H9 (cell line): ENCODE measurements at regions not wholly inside any gene's neighbourhood (a gene's known extent, or its start where the extent isn't known, plus 50 kb on each side); places are given as distances from the start of the nearest gene placed in this dataset.

Experiments used
- DNase-seq: peaks from one replicate; pipeline ENCODE4 v3.0.0-alpha.2; 2017
- H2AFZ ChIP-seq: one replicate; pipeline ENCODE4 v1.6.1; 2013; ENCODE audit warnings: mild to moderate bottlenecking, low read length, control low read depth, moderate library complexity
- H2AK5ac ChIP-seq: 2 replicates; pipeline ENCODE4 v1.6.1; 2013; ENCODE audit warnings: low read length, control low read depth, mixed read lengths; ENCODE audit not compliant: insufficient read length
- H2BK120ac ChIP-seq: one replicate; pipeline ENCODE4 v1.6.1; 2013; ENCODE audit warnings: low read depth, mild to moderate bottlenecking, low read length, control low read depth, inconsistent platforms; ENCODE audit not compliant: poor library complexity, severe bottlenecking
- H2BK12ac ChIP-seq: 2 replicates; pipeline ENCODE4 v1.6.1; 2013; ENCODE audit warnings: low read length, control low read depth, mixed read lengths, low read depth; ENCODE audit not compliant: insufficient read length
- H2BK15ac ChIP-seq: 2 replicates; pipeline ENCODE4 v1.6.1; 2013; ENCODE audit warnings: low read depth, low read length, control low read depth
- H2BK20ac ChIP-seq: one replicate; pipeline ENCODE4 v1.6.1; 2013; ENCODE audit warnings: low read depth, mild to moderate bottlenecking, low read length, control low read depth, inconsistent platforms; ENCODE audit not compliant: poor library complexity, severe bottlenecking
- H2BK5ac ChIP-seq: 2 replicates; pipeline ENCODE4 v1.6.1; 2013; ENCODE audit warnings: low read length, control low read depth, mixed read lengths; ENCODE audit not compliant: insufficient read length
- H3K14ac ChIP-seq: 2 replicates; pipeline ENCODE4 v1.6.1; 2013; ENCODE audit warnings: low read length, control low read depth; ENCODE audit not compliant: insufficient read depth
- H3K18ac ChIP-seq: 2 replicates; pipeline ENCODE4 v1.6.1; 2013; ENCODE audit warnings: low read depth, mild to moderate bottlenecking, mixed read lengths, low read length, control low read depth; ENCODE audit not compliant: insufficient read length
- H3K23ac ChIP-seq: 2 replicates; pipeline ENCODE4 v1.6.1; 2013; ENCODE audit warnings: low read length, control low read depth, mixed read lengths, low read depth; ENCODE audit not compliant: insufficient read length
- H3K23me2 ChIP-seq: 2 replicates; pipeline ENCODE4 v1.6.1; 2013; ENCODE audit warnings: low read depth, mild to moderate bottlenecking, mixed read lengths, low read length, control low read depth; ENCODE audit not compliant: insufficient read length, poor library complexity, severe bottlenecking
- H3K27ac ChIP-seq: 2 replicates; pipeline ENCODE4 v1.5.1; 2013; ENCODE audit warnings: low read length, control low read depth, mixed read lengths, low read depth; ENCODE audit not compliant: insufficient read length
- H3K27me3 ChIP-seq: 2 replicates; pipeline ENCODE4 v1.6.1; 2013; ENCODE audit warnings: low read length, control low read depth, inconsistent platforms; ENCODE audit not compliant: insufficient read depth
- H3K4ac ChIP-seq: 2 replicates; pipeline ENCODE4 v1.6.1; 2013; ENCODE audit warnings: low read depth, mild to moderate bottlenecking, control low read depth, inconsistent platforms, low read length, moderate library complexity
- H3K4me1 ChIP-seq: 2 replicates; pipeline ENCODE4 v1.6.1; 2013; ENCODE audit warnings: low read length, control low read depth, inconsistent platforms; ENCODE audit not compliant: insufficient read depth
- H3K4me2 ChIP-seq: 2 replicates; pipeline ENCODE4 v1.6.1; 2013; ENCODE audit warnings: low read length, control low read depth, mixed read lengths; ENCODE audit not compliant: insufficient read length, insufficient read depth
- H3K56ac ChIP-seq: 2 replicates; pipeline ENCODE4 v1.6.1; 2013; ENCODE audit warnings: low read depth, mild to moderate bottlenecking, mixed read lengths, low read length, control low read depth; ENCODE audit not compliant: insufficient read length
- H3K79me1 ChIP-seq: 2 replicates; pipeline ENCODE4 v1.6.1; 2013; ENCODE audit warnings: low read depth, mild to moderate bottlenecking, moderate library complexity, low read length, control low read depth, inconsistent platforms; ENCODE audit not compliant: insufficient read depth, poor library complexity, severe bottlenecking
- H3K79me2 ChIP-seq: 2 replicates; pipeline ENCODE4 v1.6.1; 2013; ENCODE audit warnings: low read length, control low read depth, inconsistent platforms; ENCODE audit not compliant: insufficient read depth
- H3K9ac ChIP-seq: 2 replicates; pipeline ENCODE4 v1.6.1; 2013; ENCODE audit warnings: low read length, control low read depth, mixed read lengths; ENCODE audit not compliant: insufficient read length; ENCODE audit errors: extremely low read depth
- H3K9me3 ChIP-seq: one replicate; pipeline ENCODE4 v1.6.1; 2013; ENCODE audit warnings: low read depth, low read length, inconsistent platforms; ENCODE audit not compliant: control insufficient read depth
- H3T11ph ChIP-seq: one replicate; pipeline ENCODE4 v1.6.1; 2013; ENCODE audit warnings: mild to moderate bottlenecking, low read length, control low read depth, inconsistent platforms
- H4K20me1 ChIP-seq: one replicate; pipeline ENCODE4 v1.6.1; 2013; ENCODE audit not compliant: control insufficient read depth, insufficient read length, insufficient read depth
- H4K5ac ChIP-seq: 2 replicates; pipeline ENCODE4 v1.6.1; 2013; ENCODE audit warnings: low read depth, mild to moderate bottlenecking, mixed read lengths, low read length, control low read depth; ENCODE audit not compliant: insufficient read length
- H4K8ac ChIP-seq: replicated peaks from 2 replicates; pipeline ENCODE4 v1.6.1; 2013; ENCODE audit warnings: low read length, control low read depth, mixed read lengths, low read depth; ENCODE audit not compliant: insufficient read length
- H4K91ac ChIP-seq: 2 replicates; pipeline ENCODE4 v1.6.1; 2013; ENCODE audit warnings: low read depth, mild to moderate bottlenecking, moderate library complexity, mixed read lengths, low read length, control low read depth; ENCODE audit not compliant: insufficient read length
- H3K27ac Mint-ChIP-seq, 3 experiments: 2 replicates in 2 of 3; 3 replicates in 1 of 3; pipeline ENCODE4 v1.8.0; 2020 to 2021; ENCODE audit warnings: mixed read lengths in 3 of 3, mild to moderate bottlenecking in 1 of 3, moderate library complexity in 1 of 3
- H3K27me3 Mint-ChIP-seq: 2 replicates; pipeline ENCODE4 v1.8.0; 2021; ENCODE audit warnings: low read depth, mild to moderate bottlenecking, moderate library complexity, mixed read lengths
- H3K36me3 Mint-ChIP-seq, 3 experiments: 2 replicates in 2 of 3; 3 replicates in 1 of 3; pipeline ENCODE4 v1.8.0; 2020 to 2021; ENCODE audit warnings: low read depth in 3 of 3, mixed read lengths in 3 of 3; ENCODE audit not compliant: insufficient read depth in 1 of 3
- H3K4me1 Mint-ChIP-seq, 2 experiments: 2 replicates each; pipeline ENCODE4 v1.8.0; 2020; ENCODE audit warnings: mixed read lengths in 2 of 2
- H3K4me3 Mint-ChIP-seq, 2 experiments: 2 replicates in 1 of 2; 3 replicates in 1 of 2; pipeline ENCODE4 v1.8.0; 2020 to 2021; ENCODE audit warnings: mild to moderate bottlenecking in 2 of 2, mixed read lengths in 2 of 2, moderate library complexity in 1 of 2
- H3K9me3 Mint-ChIP-seq, 2 experiments: 2 replicates in 1 of 2; 3 replicates in 1 of 2; pipeline ENCODE4 v1.8.0; 2020; ENCODE audit warnings: mild to moderate bottlenecking in 2 of 2, mixed read lengths in 2 of 2, moderate library complexity in 1 of 2
- CTCF ChIP-seq: fragments of 200-600 bp; sonication (generic); conservative IDR thresholded peaks from 3 replicates; pipeline ENCODE4 v1.8.0; 2021; ENCODE audit warnings: antibody characterized with exemption, mild to moderate bottlenecking
- WGBS: extraction: QIAGEN DNeasy Blood & Tissue Kit; methylation state at CpG from one replicate; pipeline ENCODE4 v1.1.7; 2013; ENCODE audit warnings: missing lambda C conversion rate, low lambda C conversion rate, mixed read lengths; ENCODE audit not compliant: insufficient read length; ENCODE audit errors: extremely low coverage; 5-methylcytosine and 5-hydroxymethylcytosine counted together

GRCh38 chr5:16346380-16346779, 119.2 kb downstream of the ZNF622 start:
- no peak overlapping the region for H3K27ac Mint-ChIP-seq
- no CpG with 5 or more reads among the region's 1 CpG for WGBS

More at GRCh38 chr5:16346380-16346779, 119.2 kb downstream of the ZNF622 start:
- no peak overlapping the region for H3K56ac ChIP-seq
- no peak overlapping the region for H3T11ph ChIP-seq
- no peaks in the 10 kb centered on the region for H3K23me2 ChIP-seq
- H3K79me1 ChIP-seq: no peaks in the 10 kb centered on the region
- peaks cover 3 to 4% of the 10 kb centered on the region in 2 experiments; a peak in 4 of 5 replicates for H3K9me3 Mint-ChIP-seq
- no peak overlapping the region for H3K4me3 Mint-ChIP-seq
- H4K91ac ChIP-seq: no peak overlapping the region
- no peak overlapping the region for H2AFZ ChIP-seq
- DNase-seq: no peak
- no peak overlapping the region for H3K9ac ChIP-seq
- no peak overlapping the region for H4K8ac ChIP-seq
- no peak overlapping the region for H2AK5ac ChIP-seq
- no peak overlapping the region for H3K4ac ChIP-seq
- H3K79me2 ChIP-seq: no peaks in the 10 kb centered on the region
- H3K4me2 ChIP-seq: no peak overlapping the region
- H2BK20ac ChIP-seq: no peak overlapping the region
- no peaks in the 10 kb centered on the region for H3K4me1 ChIP-seq
- H4K5ac ChIP-seq: no peak overlapping the region
- no peak overlapping the region for H3K14ac ChIP-seq
- no peak overlapping the region for H2BK5ac ChIP-seq
- no peaks in the 10 kb centered on the region for H3K36me3 Mint-ChIP-seq
- no peak overlapping the region for H3K27ac ChIP-seq
- no peak overlapping the region for H2BK15ac ChIP-seq
- no peak for TF ChIP-seq CTCF
- H2BK12ac ChIP-seq: no peak overlapping the region
- H3K18ac ChIP-seq: no peak overlapping the region
- H3K9me3 ChIP-seq: no peaks in the 10 kb centered on the region
- no peaks in the 10 kb centered on the region for H4K20me1 ChIP-seq
- no peaks in the 10 kb centered on the region for H3K27me3 ChIP-seq
- no peaks in the 10 kb centered on the region for H3K27me3 Mint-ChIP-seq
- no peak overlapping the region for H2BK120ac ChIP-seq
- H3K23ac ChIP-seq: no peak overlapping the region
- H3K4me1 Mint-ChIP-seq: peaks cover 0 to 4% of the 10 kb centered on the region in 2 experiments; a peak in 2 of 4 replicates
